ENCODE measurements at regions not wholly inside any gene's neighbourhood (a gene's known extent, or its start where the extent isn't known, plus 50 kb on each side); places are given as distances from the start of the nearest gene placed in this dataset.
"Not testable (repeated sequence)": the region's sequence is repeated elsewhere in the genome, so short reads cannot be mapped to it uniquely, and the experiment has no call there.

DNA sequence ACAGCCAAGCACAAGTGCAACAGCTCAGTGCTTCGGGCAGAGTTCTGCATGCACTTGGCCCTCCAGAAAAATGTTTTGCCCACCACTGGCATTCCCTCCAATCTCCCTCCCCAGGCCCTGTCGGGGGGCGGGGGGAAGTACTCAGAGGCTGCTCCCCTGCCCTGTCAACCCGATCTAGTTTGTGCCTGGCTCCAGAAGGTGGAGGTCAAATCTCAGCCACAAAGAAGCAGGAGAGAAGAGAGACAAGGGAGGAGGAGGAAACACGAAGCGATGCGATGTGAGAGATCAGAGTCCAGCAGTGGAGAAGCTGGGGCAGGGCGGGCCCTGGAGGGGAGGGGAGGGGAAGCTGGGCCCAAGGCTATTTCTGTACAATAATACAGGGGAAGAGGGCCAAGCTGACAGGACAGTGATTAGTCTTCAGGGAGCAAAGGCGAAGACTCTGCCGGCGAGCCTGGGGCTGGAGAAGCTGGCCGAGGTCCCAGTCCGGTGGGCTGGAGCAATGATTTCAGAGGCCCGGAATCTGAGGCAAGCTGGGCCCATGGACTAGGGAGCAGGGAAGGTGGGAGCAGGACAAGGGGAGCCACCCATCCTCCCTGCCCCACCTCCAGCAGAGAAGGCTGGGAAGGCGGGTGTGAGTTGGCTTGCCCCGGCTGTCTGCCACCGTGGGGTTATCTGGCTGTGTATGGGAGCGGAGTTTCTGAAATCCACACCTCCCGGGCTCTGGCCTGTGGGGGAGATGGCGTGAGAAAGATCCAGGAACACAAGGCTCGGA is 167.1 kb downstream of the EFNB1 start:
- DNase-seq (ENCODE audit: low read depth in 3 of 3) = no peak

GRCh38 chrX:68995386-68995779 is 166.6 kb downstream of the EFNB1 start:
- no peak for DNase-seq (ENCODE audit: low read depth in 3 of 3)

GRCh38 chrX:68994891-68995255 is 166.1 kb downstream of the EFNB1 start:
- DNase-seq (ENCODE audit: low read depth in 3 of 3) = no peak

DNA sequence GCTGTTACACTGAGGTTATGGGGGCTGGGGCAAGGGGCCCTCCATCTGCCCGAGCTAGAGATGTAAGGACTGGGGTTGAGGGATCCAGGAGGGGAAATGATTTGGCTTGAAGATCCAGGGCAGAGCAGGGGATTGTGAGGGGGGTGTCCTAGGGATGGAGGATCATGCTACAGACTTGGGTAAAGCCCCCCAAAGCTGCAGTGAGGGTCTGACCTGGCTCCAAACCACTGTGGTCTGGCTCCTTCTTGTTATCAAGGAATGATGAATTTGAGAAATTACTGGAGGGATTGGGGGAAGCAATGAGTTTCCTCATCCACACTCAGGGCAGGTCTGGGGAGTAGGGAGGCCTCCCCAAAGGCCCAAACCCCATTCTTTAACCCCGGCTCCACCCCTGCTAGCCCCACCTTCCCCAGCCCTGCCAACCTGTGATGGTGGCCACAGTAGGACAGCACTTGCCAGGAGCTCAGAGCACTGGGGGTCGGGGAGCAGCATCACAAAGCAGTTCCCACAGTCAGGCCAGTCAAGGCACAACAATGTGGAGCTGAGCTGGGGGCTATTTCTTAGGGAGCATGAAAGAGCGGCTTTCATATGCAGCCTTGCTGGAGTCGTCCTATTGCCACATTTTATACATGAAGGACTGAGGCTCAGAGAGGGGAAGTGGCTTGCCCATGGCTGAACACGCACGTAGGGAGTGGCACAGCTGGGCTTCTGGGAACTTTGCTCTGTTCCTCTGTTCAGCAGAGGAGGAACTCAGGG is 165.5 kb downstream of the EFNB1 start:
- no peak for DNase-seq (ENCODE audit: low read depth in 3 of 3)

- no peak for DNase-seq (ENCODE audit: low read depth in 3 of 3)
Measured at GRCh38 chrX:68992821-68993397, 164.1 kb downstream of the EFNB1 start.

- no peak for DNase-seq (ENCODE audit: low read depth in 3 of 3)
Measured at GRCh38 chrX:68991691-68992345, 163.0 kb downstream of the EFNB1 start.

GRCh38 chrX:68990948-68991347 is 162.1 kb downstream of the EFNB1 start:
- no peak for DNase-seq (ENCODE audit: low read depth in 3 of 3)

DNA sequence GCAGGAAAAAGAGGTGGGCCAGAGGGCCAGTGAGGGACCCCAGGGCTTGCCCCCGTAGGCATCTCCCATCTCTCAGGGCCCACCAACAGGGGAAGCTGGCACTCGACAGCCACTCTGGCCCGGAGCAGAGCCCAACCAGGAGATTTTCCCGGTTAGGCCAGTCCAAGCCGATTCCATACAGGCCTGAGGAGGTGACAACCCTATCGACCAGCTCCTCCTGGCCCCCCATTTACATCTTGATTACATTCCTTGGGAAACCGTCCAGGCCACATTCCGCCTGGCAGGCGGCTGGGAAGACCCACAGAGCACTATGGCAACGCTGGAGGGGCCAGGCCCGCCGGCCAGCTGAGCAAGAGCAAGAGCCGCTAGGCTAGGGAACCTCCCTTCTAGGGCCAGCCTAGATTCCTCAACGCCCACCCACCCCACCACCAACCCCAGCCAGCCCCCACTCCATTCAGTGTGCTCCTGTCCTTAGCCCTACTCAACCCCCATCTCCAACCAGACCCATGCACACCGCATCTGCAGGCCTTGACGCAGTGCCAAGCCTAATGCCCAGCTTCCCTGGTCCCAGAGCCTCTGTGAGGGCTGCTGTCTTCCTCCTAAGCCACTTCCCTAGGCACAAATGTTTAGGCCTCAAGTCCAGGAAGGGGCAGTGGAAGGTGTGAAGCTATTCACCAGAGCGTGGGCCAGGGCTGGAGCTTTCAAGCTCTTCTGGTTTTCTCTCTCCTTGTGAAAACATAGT is 161.2 kb downstream of the EFNB1 start:
- DNase-seq (ENCODE audit: low read depth in 3 of 3) = no peak

GRCh38 chrX:68989456-68989855 is 160.6 kb downstream of the EFNB1 start:
- DNase-seq (ENCODE audit: low read depth in 3 of 3) = no peak

GRCh38 chrX:68988865-68989264 is 160.0 kb downstream of the EFNB1 start:
- no peak for DNase-seq (ENCODE audit: low read depth in 3 of 3)

DNA sequence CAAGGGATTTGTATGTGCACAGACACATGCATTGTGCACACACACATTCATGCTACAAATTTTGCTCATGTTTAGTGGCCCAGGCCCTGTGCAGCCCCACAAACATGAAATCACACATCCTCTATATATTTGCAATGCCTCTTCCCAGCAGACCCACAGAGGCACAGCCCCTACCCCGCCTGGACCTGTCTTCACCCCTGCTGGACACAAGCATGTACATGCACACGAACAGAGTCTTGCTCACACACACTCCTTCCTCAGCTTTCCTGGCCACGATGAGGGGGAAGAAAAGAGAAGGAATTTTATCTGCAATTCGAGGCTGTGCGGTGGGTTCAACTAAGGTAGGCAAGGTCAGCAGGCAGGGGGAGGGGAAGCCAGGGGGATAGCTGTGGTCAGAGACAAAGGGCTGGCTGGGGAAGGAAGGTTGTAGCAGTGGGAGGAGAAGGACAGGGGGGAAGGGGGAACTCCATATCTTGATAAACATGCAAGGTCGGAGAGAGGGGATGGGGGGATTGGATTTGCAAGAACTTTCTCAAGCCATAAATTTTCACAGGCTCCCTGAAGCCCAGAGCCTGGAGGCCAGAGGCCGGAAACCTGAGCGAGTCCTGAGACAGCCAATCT is 156.4 kb downstream of the EFNB1 start:
- no peak for DNase-seq (ENCODE audit: low read depth in 3 of 3)

- no peak for DNase-seq (ENCODE audit: low read depth in 3 of 3)
Measured at GRCh38 chrX:68983004-68983857, 154.4 kb downstream of the EFNB1 start.

DNA sequence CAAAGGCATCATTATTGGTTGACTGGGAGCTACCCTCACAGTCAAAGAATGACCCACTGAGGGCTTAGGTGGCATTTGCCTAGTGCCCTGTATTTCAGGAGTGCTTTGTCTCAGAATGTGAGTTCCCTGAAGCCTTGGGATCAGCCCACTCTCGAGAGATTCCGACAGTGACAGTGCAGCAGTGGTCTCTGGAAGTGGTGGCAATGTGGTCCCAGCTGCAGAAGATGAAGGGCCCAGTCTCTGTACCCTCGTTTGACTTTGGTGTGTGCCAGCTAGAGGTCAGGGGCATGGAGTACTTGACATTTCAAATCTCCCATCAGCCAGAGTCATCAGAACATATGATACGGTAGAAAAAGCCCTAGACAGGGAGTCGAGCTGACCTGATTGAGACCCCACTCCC is 153.7 kb downstream of the EFNB1 start:
- no peak for DNase-seq (ENCODE audit: low read depth in 3 of 3)

GRCh38 chrX:68980906-68981616 is 152.2 kb downstream of the EFNB1 start:
- no peak for DNase-seq (ENCODE audit: low read depth in 3 of 3)

GRCh38 chrX:68978655-68979054 is 149.8 kb downstream of the EFNB1 start:
- DNase-seq (ENCODE audit: low read depth in 3 of 3) = no peak

DNA sequence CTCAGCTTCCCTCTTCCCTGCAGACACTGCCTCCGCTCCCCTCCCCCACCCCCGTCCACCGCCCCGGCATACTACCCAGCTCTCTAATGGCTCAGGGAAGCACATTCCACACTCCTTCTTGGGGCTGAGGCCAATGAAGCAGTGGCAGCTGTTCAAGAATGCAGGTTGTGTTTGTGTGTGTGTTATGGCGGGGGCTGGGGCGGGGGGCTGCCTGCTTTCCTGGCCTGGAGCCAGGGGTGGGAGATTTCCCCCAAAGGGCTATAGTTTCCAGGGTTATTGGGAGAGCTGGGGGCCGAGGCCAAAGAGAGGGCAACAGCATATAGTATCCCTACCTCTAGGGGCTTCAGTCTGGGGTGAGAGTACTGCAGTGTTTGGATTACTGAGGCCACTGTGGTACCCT is 149.4 kb downstream of the EFNB1 start:
- DNase-seq (ENCODE audit: low read depth in 3 of 3) = no peak

- DNase-seq (ENCODE audit: low read depth in 3 of 3) = no peak
Measured at GRCh38 chrX:68953331-68953730, 124.5 kb downstream of the EFNB1 start.

- DNase-seq (ENCODE audit: low read depth in 3 of 3) = not testable (repeated sequence)
Measured at GRCh38 chrX:68951942-68952619, 123.3 kb downstream of the EFNB1 start.

DNA sequence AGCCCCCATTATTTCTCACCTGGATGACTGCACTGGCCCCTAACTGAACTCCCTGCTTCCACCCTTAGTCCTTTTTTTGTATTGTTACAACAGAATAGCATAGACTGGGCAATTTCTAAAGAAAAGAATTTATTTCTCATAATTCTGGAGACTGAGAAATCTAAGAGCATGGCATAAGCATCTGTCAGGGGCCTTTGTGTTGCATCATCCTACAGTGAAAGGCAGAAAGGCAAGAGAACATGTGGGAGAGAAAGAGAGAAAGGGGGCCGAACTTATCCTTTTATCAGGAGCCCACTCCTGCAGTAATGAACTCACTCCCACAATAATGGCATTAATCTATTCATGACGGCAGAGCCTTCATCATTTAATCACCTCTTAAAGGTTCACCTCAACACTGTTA is 122.1 kb downstream of the EFNB1 start:
- no peak for DNase-seq (ENCODE audit: low read depth in 3 of 3)
